ENCODE measurements at regions not wholly inside any gene's neighbourhood (a gene's known extent, or its start where the extent isn't known, plus 50 kb on each side); places are given as distances from the start of the nearest gene placed in this dataset.

DNA sequence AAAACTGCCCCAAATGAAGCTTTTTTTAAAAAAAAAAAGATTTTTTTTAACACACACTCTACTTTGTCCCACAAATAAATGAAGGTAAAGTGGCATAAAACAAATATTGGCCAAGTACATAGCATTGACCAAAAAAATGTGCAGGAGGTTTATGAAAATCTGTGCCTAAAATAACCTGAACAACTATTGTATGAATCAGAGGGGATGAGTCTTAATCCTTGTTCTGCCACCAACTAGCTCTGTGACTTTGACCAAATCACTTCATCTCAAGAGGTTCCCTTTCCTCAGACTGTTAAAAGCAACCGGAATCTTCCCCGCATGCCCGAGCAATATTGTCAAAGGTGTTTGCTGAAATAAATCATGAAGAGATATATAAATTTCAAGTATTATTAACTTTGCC lies 150.4 kb upstream of the NEBL start (continued):
- TF ChIP-seq, protein P1, sequence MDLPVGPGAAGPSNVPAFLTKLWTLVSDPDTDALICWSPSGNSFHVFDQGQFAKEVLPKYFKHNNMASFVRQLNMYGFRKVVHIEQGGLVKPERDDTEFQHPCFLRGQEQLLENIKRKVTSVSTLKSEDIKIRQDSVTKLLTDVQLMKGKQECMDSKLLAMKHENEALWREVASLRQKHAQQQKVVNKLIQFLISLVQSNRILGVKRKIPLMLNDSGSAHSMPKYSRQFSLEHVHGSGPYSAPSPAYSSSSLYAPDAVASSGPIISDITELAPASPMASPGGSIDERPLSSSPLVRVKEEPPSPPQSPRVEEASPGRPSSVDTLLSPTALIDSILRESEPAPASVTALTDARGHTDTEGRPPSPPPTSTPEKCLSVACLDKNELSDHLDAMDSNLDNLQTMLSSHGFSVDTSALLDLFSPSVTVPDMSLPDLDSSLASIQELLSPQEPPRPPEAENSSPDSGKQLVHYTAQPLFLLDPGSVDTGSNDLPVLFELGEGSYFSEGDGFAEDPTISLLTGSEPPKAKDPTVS (IDR thresholded peaks at IDR 0.05; ENCODE audit: low read depth, low read length), result no peak
- TF ChIP-seq ZNF384 (IDR thresholded peaks at IDR 0.05; ENCODE audit: borderline replicate concordance, low read depth, low read length), result no peak
- TF ChIP-seq SREBF1 (IDR thresholded peaks at IDR 0.05; ENCODE audit: low read length), result no peak
- TF ChIP-seq, protein P2, sequence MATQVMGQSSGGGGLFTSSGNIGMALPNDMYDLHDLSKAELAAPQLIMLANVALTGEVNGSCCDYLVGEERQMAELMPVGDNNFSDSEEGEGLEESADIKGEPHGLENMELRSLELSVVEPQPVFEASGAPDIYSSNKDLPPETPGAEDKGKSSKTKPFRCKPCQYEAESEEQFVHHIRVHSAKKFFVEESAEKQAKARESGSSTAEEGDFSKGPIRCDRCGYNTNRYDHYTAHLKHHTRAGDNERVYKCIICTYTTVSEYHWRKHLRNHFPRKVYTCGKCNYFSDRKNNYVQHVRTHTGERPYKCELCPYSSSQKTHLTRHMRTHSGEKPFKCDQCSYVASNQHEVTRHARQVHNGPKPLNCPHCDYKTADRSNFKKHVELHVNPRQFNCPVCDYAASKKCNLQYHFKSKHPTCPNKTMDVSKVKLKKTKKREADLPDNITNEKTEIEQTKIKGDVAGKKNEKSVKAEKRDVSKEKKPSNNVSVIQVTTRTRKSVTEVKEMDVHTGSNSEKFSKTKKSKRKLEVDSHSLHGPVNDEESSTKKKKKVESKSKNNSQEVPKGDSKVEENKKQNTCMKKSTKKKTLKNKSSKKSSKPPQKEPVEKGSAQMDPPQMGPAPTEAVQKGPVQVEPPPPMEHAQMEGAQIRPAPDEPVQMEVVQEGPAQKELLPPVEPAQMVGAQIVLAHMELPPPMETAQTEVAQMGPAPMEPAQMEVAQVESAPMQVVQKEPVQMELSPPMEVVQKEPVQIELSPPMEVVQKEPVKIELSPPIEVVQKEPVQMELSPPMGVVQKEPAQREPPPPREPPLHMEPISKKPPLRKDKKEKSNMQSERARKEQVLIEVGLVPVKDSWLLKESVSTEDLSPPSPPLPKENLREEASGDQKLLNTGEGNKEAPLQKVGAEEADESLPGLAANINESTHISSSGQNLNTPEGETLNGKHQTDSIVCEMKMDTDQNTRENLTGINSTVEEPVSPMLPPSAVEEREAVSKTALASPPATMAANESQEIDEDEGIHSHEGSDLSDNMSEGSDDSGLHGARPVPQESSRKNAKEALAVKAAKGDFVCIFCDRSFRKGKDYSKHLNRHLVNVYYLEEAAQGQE (IDR thresholded peaks at IDR 0.05; ENCODE audit: low read depth, low read length), result no peak
- TF ChIP-seq, protein P3, sequence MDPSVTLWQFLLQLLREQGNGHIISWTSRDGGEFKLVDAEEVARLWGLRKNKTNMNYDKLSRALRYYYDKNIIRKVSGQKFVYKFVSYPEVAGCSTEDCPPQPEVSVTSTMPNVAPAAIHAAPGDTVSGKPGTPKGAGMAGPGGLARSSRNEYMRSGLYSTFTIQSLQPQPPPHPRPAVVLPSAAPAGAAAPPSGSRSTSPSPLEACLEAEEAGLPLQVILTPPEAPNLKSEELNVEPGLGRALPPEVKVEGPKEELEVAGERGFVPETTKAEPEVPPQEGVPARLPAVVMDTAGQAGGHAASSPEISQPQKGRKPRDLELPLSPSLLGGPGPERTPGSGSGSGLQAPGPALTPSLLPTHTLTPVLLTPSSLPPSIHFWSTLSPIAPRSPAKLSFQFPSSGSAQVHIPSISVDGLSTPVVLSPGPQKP (IDR thresholded peaks at IDR 0.05; ENCODE audit: low read depth, low read length), result no peak
- TF ChIP-seq, protein P4, sequence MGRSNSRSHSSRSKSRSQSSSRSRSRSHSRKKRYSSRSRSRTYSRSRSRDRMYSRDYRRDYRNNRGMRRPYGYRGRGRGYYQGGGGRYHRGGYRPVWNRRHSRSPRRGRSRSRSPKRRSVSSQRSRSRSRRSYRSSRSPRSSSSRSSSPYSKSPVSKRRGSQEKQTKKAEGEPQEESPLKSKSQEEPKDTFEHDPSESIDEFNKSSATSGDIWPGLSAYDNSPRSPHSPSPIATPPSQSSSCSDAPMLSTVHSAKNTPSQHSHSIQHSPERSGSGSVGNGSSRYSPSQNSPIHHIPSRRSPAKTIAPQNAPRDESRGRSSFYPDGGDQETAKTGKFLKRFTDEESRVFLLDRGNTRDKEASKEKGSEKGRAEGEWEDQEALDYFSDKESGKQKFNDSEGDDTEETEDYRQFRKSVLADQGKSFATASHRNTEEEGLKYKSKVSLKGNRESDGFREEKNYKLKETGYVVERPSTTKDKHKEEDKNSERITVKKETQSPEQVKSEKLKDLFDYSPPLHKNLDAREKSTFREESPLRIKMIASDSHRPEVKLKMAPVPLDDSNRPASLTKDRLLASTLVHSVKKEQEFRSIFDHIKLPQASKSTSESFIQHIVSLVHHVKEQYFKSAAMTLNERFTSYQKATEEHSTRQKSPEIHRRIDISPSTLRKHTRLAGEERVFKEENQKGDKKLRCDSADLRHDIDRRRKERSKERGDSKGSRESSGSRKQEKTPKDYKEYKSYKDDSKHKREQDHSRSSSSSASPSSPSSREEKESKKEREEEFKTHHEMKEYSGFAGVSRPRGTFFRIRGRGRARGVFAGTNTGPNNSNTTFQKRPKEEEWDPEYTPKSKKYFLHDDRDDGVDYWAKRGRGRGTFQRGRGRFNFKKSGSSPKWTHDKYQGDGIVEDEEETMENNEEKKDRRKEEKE (IDR thresholded peaks at IDR 0.05), result no peak
